SK-N-SH (cell line): ENCODE measurements at regions not wholly inside any gene's neighbourhood (a gene's known extent, or its start where the extent isn't known, plus 50 kb on each side); places are given as distances from the start of the nearest gene placed in this dataset.

Source experiments
- CTCF ChIA-PET: fragments of 300-600, 350-600 bp; formaldehyde crosslinking; extraction: SDS; loops from one replicate; lab custom pipeline; 2021; lab: Yijun Ruan, JAX
- POLR2A ChIA-PET: fragments of 350-600 bp; sonication (Branson Sonifier 250); formaldehyde crosslinking; extraction: SDS; loops from one replicate; lab custom pipeline; 2020; ENCODE audit warnings: antibody characterized with exemption, inconsistent platforms; lab: Yijun Ruan, JAX
- DNase-seq: peaks from one replicate; pipeline ENCODE4 v3.0.0; 2012
- H2AFZ ChIP-seq: fragments of 200-600 bp; sonication (generic); 2 replicates; pipeline ENCODE4 v1.8.1; 2016; ENCODE audit warnings: antibody characterized with exemption, mild to moderate bottlenecking, low read depth
- H3F3A ChIP-seq: fragments of 200-600 bp; sonication (generic); replicated peaks from 2 replicates; pipeline ENCODE3; 2016; ENCODE audit warnings: antibody characterized with exemption, mild to moderate bottlenecking; ENCODE audit not compliant: insufficient read depth
- H3K27ac ChIP-seq, 2 experiments: fragments of 200-500 bp in 1 of 2; fragments of 200-600 bp in 1 of 2; sonication (Bioruptor generic) in 1 of 2; sonication (generic), shearing (Covaris generic) in 1 of 2; 2 replicates each; pipeline versions ENCODE4 v1.5.1 to v1.6.1; 2014 to 2016; ENCODE audit warnings: low read depth in 2 of 2, inconsistent platforms in 1 of 2, low read length in 1 of 2, mild to moderate bottlenecking in 1 of 2, mixed read lengths in 1 of 2
- H3K27me3 ChIP-seq: fragments of 200-600 bp; sonication (generic), shearing (Covaris generic); 2 replicates; pipeline ENCODE4 v1.6.1; 2016; ENCODE audit warnings: mixed run types; ENCODE audit not compliant: insufficient read depth
- H3K36me3 ChIP-seq, 2 experiments: fragments of 200-500 bp in 1 of 2; fragments of 200-600 bp in 1 of 2; sonication (Bioruptor generic) in 1 of 2; sonication (generic) in 1 of 2; replicated peaks in 1 of 2; 2 replicates each; pipeline versions ENCODE3 to v1.5.1; 2014 to 2016; ENCODE audit warnings: low read length in 1 of 2, mild to moderate bottlenecking in 1 of 2; ENCODE audit not compliant: insufficient read depth in 2 of 2, control insufficient read depth in 1 of 2
- H3K4me1 ChIP-seq, 2 experiments: fragments of 200-500 bp in 1 of 2; fragments of 200-600 bp in 1 of 2; sonication (Bioruptor generic) in 1 of 2; sonication (generic), shearing (Covaris generic) in 1 of 2; 2 replicates each; pipeline versions ENCODE4 v1.5.1 to v1.6.1; 2014 to 2016; ENCODE audit warnings: low read depth in 1 of 2, low read length in 1 of 2, mixed run types in 1 of 2; ENCODE audit not compliant: insufficient read depth in 2 of 2, control insufficient read depth in 1 of 2
- H3K4me2 ChIP-seq: fragments of 200-600 bp; sonication (generic), shearing (Covaris generic); 2 replicates; pipeline ENCODE4 v1.6.1; 2017; ENCODE audit warnings: mixed run types
- H3K4me3 ChIP-seq, 2 experiments: fragments of 200-500 bp in 1 of 2; fragments of 200-600 bp in 1 of 2; sonication (Bioruptor generic) in 1 of 2; sonication (generic), shearing (Covaris generic) in 1 of 2; 2 replicates each; pipeline versions ENCODE4 v1.5.1 to v1.8.1; 2014 to 2016; ENCODE audit warnings: low read depth in 2 of 2, inconsistent platforms in 1 of 2, low read length in 1 of 2, mild to moderate bottlenecking in 1 of 2, mixed read lengths in 1 of 2, moderate library complexity in 1 of 2
- H3K79me2 ChIP-seq: fragments of 200-600 bp; sonication (generic); 2 replicates; pipeline ENCODE4 v1.8.1; 2017; ENCODE audit warnings: mild to moderate bottlenecking; ENCODE audit not compliant: insufficient read depth
- H3K9ac ChIP-seq: fragments of 200-600 bp; sonication (generic); 2 replicates; pipeline ENCODE4 v1.6.1; 2017; ENCODE audit warnings: mixed run types
- H3K9me2 ChIP-seq: fragments of 200-600 bp; sonication (generic); 2 replicates; pipeline ENCODE4 v1.6.1; 2017; ENCODE audit warnings: mixed run types
- H3K9me3 ChIP-seq: fragments of 200-600 bp; sonication (generic); 2 replicates; pipeline ENCODE4 v1.6.1; 2017; ENCODE audit warnings: mixed run types, mild to moderate bottlenecking, moderate library complexity
- H4K20me1 ChIP-seq: fragments of 200-600 bp; sonication (generic); 2 replicates; pipeline ENCODE4 v1.6.1; 2017; ENCODE audit warnings: mild to moderate bottlenecking, mixed run types; ENCODE audit not compliant: insufficient read depth
- CHD2 ChIP-seq: fragments of 150-350 bp; IDR thresholded peaks from 2 replicates; pipeline ENCODE4 v1.6.1; 2018; ENCODE audit warnings: low read length; ENCODE audit not compliant: partially characterized antibody
- EP300 ChIP-seq, 2 experiments: IDR thresholded peaks; 2 replicates each; pipeline versions ENCODE4 v1.4.0 to v1.6.1; 2012; ENCODE audit warnings: borderline replicate concordance in 1 of 2, low read depth in 1 of 2, low read length in 1 of 2
- EZH2phosphoT487 ChIP-seq: fragments of 200-600 bp; sonication (generic); IDR thresholded peaks from 2 replicates; pipeline ENCODE4 v1.6.1; 2017; ENCODE audit warnings: low read depth, mixed run types, mild to moderate bottlenecking, antibody characterized with exemption, moderate library complexity, borderline replicate concordance
- FOXM1 ChIP-seq: IDR thresholded peaks from 2 replicates; pipeline ENCODE4 v1.4.0; 2012; ENCODE audit warnings: low read depth, mild to moderate bottlenecking
- GABPA ChIP-seq: IDR thresholded peaks from 2 replicates; pipeline ENCODE4 v1.4.0; 2012; ENCODE audit warnings: low read depth, mild to moderate bottlenecking
- GATA2 ChIP-seq: sonication (generic); formaldehyde crosslinking; IDR thresholded peaks from 2 replicates; pipeline ENCODE4 v1.5.0; 2020; ENCODE audit warnings: mild to moderate bottlenecking, missing genetic modification reagents
- JUND ChIP-seq: IDR thresholded peaks from 2 replicates; pipeline ENCODE4 v1.4.0; 2012
- MEF2A ChIP-seq: IDR thresholded peaks from 2 replicates; pipeline ENCODE4 v1.4.0; 2012; ENCODE audit warnings: low read depth, borderline replicate concordance
- MXI1 ChIP-seq: IDR thresholded peaks from 2 replicates; pipeline ENCODE4 v1.6.1; 2012; ENCODE audit warnings: mild to moderate bottlenecking, low read depth, low read length, improper control_type of control experiment
- NFIC ChIP-seq: IDR thresholded peaks from 2 replicates; pipeline ENCODE4 v1.4.0; 2012; ENCODE audit warnings: borderline replicate concordance
- NRF1 ChIP-seq: IDR thresholded peaks from 2 replicates; pipeline ENCODE4 v1.6.1; 2012; ENCODE audit warnings: low read depth, mild to moderate bottlenecking, low read length
- POLR2AphosphoS5 ChIP-seq: IDR thresholded peaks from 2 replicates; pipeline ENCODE4 v1.6.1; 2012; ENCODE audit warnings: low read depth, low read length
- RAD21 ChIP-seq: IDR thresholded peaks from 2 replicates; pipeline ENCODE4 v1.6.1; 2012; ENCODE audit warnings: mild to moderate bottlenecking, low read length
- RFX5 ChIP-seq: IDR thresholded peaks from 2 replicates; pipeline ENCODE4 v1.6.1; 2012; ENCODE audit warnings: mild to moderate bottlenecking, improper control_type of control experiment, low read length
- RXRA ChIP-seq: IDR thresholded peaks from 2 replicates; pipeline ENCODE4 v1.4.0; 2012; ENCODE audit warnings: low read depth, mild to moderate bottlenecking, borderline replicate concordance
- TAF1 ChIP-seq: IDR thresholded peaks from 2 replicates; pipeline ENCODE4 v1.6.1; 2012; ENCODE audit warnings: low read depth, mild to moderate bottlenecking, low read length, moderate library complexity, borderline replicate concordance
- TCF12 ChIP-seq: IDR thresholded peaks from 2 replicates; pipeline ENCODE4 v1.4.0; 2012
- TEAD4 ChIP-seq: IDR thresholded peaks from 2 replicates; pipeline ENCODE4 v1.4.0; 2012; ENCODE audit warnings: mild to moderate bottlenecking, borderline replicate concordance; ENCODE audit not compliant: insufficient read depth
- YY1 ChIP-seq: IDR thresholded peaks from 2 replicates; pipeline ENCODE4 v1.4.0; 2012; ENCODE audit warnings: low read depth, mild to moderate bottlenecking
- WGBS: methylation state at CpG from one replicate; pipeline ENCODE4 v1.1.6; 2017; ENCODE audit warnings: low lambda C conversion rate; 5-methylcytosine and 5-hydroxymethylcytosine counted together
- TF ChIP-seq, protein P1 (sequence below): IDR thresholded peaks from 2 replicates; pipeline ENCODE4 v1.4.0; 2012; ENCODE audit warnings: low read depth, borderline replicate concordance
- TF ChIP-seq, protein P2 (sequence below): IDR thresholded peaks from 2 replicates; pipeline ENCODE4 v1.4.0; 2012; ENCODE audit warnings: low read depth, borderline replicate concordance
- TF ChIP-seq, protein P3 (sequence below): fragments of 150-350 bp; IDR thresholded peaks from 2 replicates; pipeline ENCODE4 v1.6.1; 2016; ENCODE audit warnings: mild to moderate bottlenecking, low read depth, low read length

DNA sequence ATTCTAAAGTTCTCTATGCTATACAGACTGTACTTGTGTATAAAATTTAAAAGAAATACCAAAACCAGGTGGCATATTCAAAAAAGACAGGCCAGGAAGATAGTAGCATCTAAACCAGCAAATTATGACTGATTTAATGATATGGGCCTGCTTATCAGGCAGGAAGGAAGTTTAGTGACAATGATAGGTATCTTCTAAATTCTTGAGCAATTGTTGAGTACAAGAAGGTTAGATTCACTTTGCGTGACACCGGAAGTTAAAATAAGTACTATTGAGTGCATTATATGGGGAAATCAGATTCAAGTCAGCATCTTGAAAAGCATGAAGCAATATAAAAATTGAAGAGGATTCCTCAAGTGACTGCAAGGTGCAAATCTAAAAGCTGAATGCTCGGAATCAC is 186.8 kb upstream of the RGS18 start (continued):
- TF ChIP-seq, protein P1, sequence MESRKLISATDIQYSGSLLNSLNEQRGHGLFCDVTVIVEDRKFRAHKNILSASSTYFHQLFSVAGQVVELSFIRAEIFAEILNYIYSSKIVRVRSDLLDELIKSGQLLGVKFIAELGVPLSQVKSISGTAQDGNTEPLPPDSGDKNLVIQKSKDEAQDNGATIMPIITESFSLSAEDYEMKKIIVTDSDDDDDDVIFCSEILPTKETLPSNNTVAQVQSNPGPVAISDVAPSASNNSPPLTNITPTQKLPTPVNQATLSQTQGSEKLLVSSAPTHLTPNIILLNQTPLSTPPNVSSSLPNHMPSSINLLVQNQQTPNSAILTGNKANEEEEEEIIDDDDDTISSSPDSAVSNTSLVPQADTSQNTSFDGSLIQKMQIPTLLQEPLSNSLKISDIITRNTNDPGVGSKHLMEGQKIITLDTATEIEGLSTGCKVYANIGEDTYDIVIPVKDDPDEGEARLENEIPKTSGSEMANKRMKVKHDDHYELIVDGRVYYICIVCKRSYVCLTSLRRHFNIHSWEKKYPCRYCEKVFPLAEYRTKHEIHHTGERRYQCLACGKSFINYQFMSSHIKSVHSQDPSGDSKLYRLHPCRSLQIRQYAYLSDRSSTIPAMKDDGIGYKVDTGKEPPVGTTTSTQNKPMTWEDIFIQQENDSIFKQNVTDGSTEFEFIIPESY: no peak
- TF ChIP-seq CHD2 (no peak), POLR2AphosphoS5 (no peak), YY1 (no peak), TAF1 (no peak), MEF2A (no peak), GATA2 (CRISPR knock-in tag) (no peak), JUND (no peak), RAD21 (no peak), GABPA (no peak), NFIC (no peak)
- TF ChIP-seq, protein P2, sequence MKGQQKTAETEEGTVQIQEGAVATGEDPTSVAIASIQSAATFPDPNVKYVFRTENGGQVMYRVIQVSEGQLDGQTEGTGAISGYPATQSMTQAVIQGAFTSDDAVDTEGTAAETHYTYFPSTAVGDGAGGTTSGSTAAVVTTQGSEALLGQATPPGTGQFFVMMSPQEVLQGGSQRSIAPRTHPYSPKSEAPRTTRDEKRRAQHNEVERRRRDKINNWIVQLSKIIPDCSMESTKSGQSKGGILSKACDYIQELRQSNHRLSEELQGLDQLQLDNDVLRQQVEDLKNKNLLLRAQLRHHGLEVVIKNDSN: no peak
- TF ChIP-seq, all 33 proteins: peak for 0

DNA sequence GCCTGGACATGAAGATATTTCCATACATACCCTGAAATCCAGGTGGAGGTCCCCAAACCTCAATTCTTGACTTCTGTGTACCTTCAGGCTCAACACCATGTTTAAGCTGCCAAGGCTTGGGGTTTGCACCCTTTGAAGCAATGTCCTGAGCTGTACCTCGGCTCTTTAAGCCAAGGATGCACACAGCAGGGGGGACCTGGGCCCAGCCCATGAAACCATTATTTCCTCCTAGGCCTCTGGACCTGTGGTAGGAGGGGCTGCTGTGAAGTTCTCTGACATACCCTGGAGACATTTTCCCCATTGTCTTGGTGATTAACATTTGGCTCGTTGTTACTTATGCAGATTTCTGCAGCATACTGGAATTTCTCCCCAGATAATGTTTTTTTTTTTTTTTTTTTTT is 184.3 kb upstream of the RGS18 start:
- no peaks in the 10 kb centered on the region for H3K9me2 ChIP-seq
- ChIA-PET CTCF (no interaction called here), POLR2A (no interaction called here)
- no peaks in the 10 kb centered on the region for H3K79me2 ChIP-seq
- no peak overlapping the region for H3K27ac ChIP-seq
- no peak for DNase-seq
- H3F3A ChIP-seq: no peaks in the 10 kb centered on the region
- H3K4me2 ChIP-seq: no peak overlapping the region
- H2AFZ ChIP-seq: no peak overlapping the region
- H4K20me1 ChIP-seq: no peaks in the 10 kb centered on the region
- WGBS: 0% methylated on average over 1 of the region's 2 CpGs
- TF ChIP-seq JUND (no peak), EP300 (IDR thresholded peaks at IDR 0.05; ENCODE audit: borderline replicate concordance in 1 of 2, low read depth in 1 of 2, low read length in 1 of 2) (no peak), RFX5 (no peak), CHD2 (no peak), EZH2phosphoT487 (no peak), TEAD4 (no peak), TCF12 (no peak), FOXM1 (no peak), RXRA (no peak), NRF1 (no peak), GABPA (no peak), MXI1 (no peak), MEF2A (no peak)
- TF ChIP-seq, protein P3, sequence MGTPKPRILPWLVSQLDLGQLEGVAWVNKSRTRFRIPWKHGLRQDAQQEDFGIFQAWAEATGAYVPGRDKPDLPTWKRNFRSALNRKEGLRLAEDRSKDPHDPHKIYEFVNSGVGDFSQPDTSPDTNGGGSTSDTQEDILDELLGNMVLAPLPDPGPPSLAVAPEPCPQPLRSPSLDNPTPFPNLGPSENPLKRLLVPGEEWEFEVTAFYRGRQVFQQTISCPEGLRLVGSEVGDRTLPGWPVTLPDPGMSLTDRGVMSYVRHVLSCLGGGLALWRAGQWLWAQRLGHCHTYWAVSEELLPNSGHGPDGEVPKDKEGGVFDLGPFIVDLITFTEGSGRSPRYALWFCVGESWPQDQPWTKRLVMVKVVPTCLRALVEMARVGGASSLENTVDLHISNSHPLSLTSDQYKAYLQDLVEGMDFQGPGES: no peak
- H3K4me3 ChIP-seq: no peak overlapping the region
- H3K9ac ChIP-seq: no peak overlapping the region
- no peaks in the 10 kb centered on the region for H3K9me3 ChIP-seq
- H3K27me3 ChIP-seq: no peaks in the 10 kb centered on the region
- no peaks in the 10 kb centered on the region for H3K36me3 ChIP-seq
- no peaks in the 10 kb centered on the region for H3K4me1 ChIP-seq
